Activated naive CD8-positive, alpha-beta T cell treated with anti-CD3 and anti-CD28 coated beads, Interleukin-2, amount 10 ng/mL, durations not matched to agents 7 days and 5 days (primary cell): ENCODE measurements at regions not wholly inside any gene's neighbourhood (a gene's known extent, or its start where the extent isn't known, plus 50 kb on each side); places are given as distances from the start of the nearest gene placed in this dataset.
"Not testable (repeated sequence)": the region's sequence is repeated elsewhere in the genome, so short reads cannot be mapped to it uniquely, and the experiment has no call there.

Source experiments
- ATAC-seq: fragments of 150-1000 bp; cut with Tn5 transposase; one replicate; pipeline ENCODE4 v1.10.0; 2021; ENCODE audit warnings: low read depth, moderate library complexity
- POLR2A ChIA-PET: fragments of 350-600 bp; sonication (Branson Sonifier 250); formaldehyde crosslinking; loops from one replicate; lab custom pipeline; 2021; ENCODE audit warnings: antibody characterized with exemption; lab: Charles Lee
- DNase-seq: peaks from one replicate; pipeline ENCODE4 v3.0.0; 2021
- H3K27ac Mint-ChIP-seq: one replicate; pipeline ENCODE4 v1.8.0; 2022; ENCODE audit warnings: mild to moderate bottlenecking, mixed read lengths
- H3K27me3 Mint-ChIP-seq: one replicate; pipeline ENCODE4 v1.8.0; 2022; ENCODE audit warnings: mild to moderate bottlenecking, moderate library complexity, mixed read lengths
- H3K36me3 Mint-ChIP-seq: one replicate; pipeline ENCODE4 v1.8.0; 2021; ENCODE audit warnings: mild to moderate bottlenecking, mixed read lengths
- H3K4me1 Mint-ChIP-seq: one replicate; pipeline ENCODE4 v1.8.0; 2021; ENCODE audit warnings: mixed read lengths
- H3K4me3 Mint-ChIP-seq: one replicate; pipeline ENCODE4 v1.8.0; 2022; ENCODE audit warnings: mild to moderate bottlenecking, moderate library complexity, mixed read lengths
- H3K9me3 Mint-ChIP-seq: one replicate; pipeline ENCODE4 v1.8.0; 2021; ENCODE audit warnings: mixed read lengths

- POLR2A ChIA-PET = no interaction called here
- H3K27me3 Mint-ChIP-seq = peaks cover 2% of the 10 kb centered on the region
- H3K9me3 Mint-ChIP-seq = peaks cover 14% of the 10 kb centered on the region
- H3K4me1 Mint-ChIP-seq = peaks cover 25% of the 10 kb centered on the region
- H3K27ac Mint-ChIP-seq = peak overlapping the region; percentile 10
- no peak overlapping the region for H3K4me3 Mint-ChIP-seq
- DNase-seq = no peak
- peaks cover 13% of the 10 kb centered on the region for H3K36me3 Mint-ChIP-seq
- ATAC-seq = no peak
Measured at GRCh38 chr14:61602003-61602732, 93.1 kb upstream of the HIF1A start.

DNA sequence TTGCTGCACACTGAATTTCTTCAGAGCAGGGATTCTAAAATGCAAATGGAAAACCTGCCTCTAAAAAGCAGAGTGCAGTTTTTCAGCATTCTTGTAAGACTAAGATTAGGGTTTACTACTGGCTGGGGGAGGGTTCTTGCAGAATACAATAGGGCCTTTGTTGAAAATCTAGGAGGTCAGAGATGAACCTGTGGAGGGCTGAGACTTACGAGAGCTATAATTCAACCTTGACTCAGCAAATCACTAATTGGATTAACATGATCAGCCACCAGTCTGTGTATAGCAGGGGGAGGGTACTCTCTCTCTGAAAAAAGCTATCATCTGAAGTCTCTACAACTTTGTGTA, 92.6 kb upstream of the HIF1A start:
- no peak for DNase-seq
- POLR2A ChIA-PET = no interaction called here
- peaks cover 27% of the 10 kb centered on the region for H3K4me1 Mint-ChIP-seq
- H3K36me3 Mint-ChIP-seq = peaks cover 13% of the 10 kb centered on the region
- no peak overlapping the region for H3K27ac Mint-ChIP-seq
- H3K4me3 Mint-ChIP-seq = no peak overlapping the region
- peaks cover 14% of the 10 kb centered on the region for H3K9me3 Mint-ChIP-seq
- ATAC-seq = no peak
- H3K27me3 Mint-ChIP-seq = peaks cover 2% of the 10 kb centered on the region

DNA sequence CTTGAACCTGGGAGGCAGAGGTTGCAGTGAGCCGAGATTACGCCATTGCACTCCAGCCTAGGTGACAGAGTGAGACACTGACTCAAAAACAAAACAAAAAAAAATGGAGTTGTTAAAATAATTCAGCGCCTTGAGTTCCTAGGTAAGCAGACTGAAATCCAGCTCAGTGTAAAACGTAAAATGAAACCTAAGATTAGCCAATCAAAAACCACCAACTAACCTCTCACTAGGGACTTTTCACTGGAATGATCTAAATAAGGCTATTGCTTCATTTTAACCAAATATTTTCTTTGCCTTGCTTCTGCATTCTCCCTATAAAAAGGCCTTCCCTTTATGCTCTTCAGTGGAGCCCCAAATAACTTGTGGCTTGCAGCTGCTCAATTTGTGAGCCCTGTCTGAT, 91.6 kb upstream of the HIF1A start:
- Mint-ChIP-seq H3K36me3 (peaks cover 13% of the 10 kb centered on the region), H3K4me1 (peaks cover 22% of the 10 kb centered on the region), H3K4me3 (no peak overlapping the region), H3K27ac (no peak overlapping the region), H3K27me3 (peaks cover 2% of the 10 kb centered on the region), H3K9me3 (peaks cover 14% of the 10 kb centered on the region)
- no peak for ATAC-seq
- POLR2A ChIA-PET = no interaction called here
- DNase-seq = no peak

DNA sequence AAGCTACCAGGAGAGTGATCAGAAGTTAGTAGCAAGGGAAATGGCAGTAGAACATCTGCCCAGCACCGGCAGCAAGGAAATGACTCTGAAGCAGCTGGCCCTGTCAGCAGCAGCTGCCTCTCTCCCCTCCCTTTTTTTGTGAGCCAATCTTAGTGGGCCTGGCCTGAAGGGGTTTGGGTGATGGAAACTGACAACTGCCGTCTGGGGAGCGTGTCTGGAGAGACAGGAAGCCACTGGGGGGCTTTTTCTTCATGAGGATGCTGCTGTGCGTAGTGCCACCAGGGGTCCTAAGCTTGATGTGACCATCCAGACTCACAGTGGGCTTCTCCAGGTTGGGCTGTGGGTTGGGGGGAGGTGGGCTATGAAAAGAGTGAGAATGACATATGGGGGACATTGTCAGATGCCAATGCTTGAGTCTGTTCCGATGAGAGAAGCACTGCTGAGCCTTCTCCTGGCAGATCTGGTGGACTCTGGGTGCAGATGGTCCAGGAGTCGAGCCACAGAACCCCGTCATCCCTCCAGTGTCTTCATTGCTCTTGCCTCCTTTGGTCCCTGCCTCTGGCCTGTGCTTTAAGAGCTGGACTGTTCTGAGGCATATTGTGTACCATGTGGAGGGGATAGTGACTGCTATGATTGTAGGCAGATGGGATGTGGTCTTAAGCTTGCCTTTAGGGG, 87.6 kb upstream of the HIF1A start:
- Mint-ChIP-seq H3K36me3 (peaks cover 8% of the 10 kb centered on the region), H3K9me3 (peaks cover 13% of the 10 kb centered on the region), H3K4me1 (peaks cover 12% of the 10 kb centered on the region), H3K27ac (no peak overlapping the region), H3K27me3 (peaks cover 2% of the 10 kb centered on the region), H3K4me3 (no peak overlapping the region)
- ATAC-seq (peak; percentile 42), DNase-seq (no peak)
- POLR2A ChIA-PET = interaction anchor here (1.2 to 2.1 kb wide), 3 partner anchors 54 to 87 kb away, joined by 3 to 7 read pairs (median 3); partner anchors contain the start of gene HIF1A

GRCh38 chr14:61608245-61609165, 86.8 kb upstream of the HIF1A start:
- Mint-ChIP-seq H3K27ac (no peak overlapping the region), H3K9me3 (peaks cover 13% of the 10 kb centered on the region), H3K4me3 (no peak overlapping the region), H3K27me3 (peaks cover 2% of the 10 kb centered on the region), H3K4me1 (peaks cover 10% of the 10 kb centered on the region), H3K36me3 (peaks cover 5% of the 10 kb centered on the region)
- POLR2A ChIA-PET = interaction anchor here (1.2 to 2.1 kb wide), 3 partner anchors 53 to 86 kb away, joined by 3 to 7 read pairs (median 3); partner anchors contain the start of gene HIF1A
- DNase-seq (no peak), ATAC-seq (no peak)

DNA sequence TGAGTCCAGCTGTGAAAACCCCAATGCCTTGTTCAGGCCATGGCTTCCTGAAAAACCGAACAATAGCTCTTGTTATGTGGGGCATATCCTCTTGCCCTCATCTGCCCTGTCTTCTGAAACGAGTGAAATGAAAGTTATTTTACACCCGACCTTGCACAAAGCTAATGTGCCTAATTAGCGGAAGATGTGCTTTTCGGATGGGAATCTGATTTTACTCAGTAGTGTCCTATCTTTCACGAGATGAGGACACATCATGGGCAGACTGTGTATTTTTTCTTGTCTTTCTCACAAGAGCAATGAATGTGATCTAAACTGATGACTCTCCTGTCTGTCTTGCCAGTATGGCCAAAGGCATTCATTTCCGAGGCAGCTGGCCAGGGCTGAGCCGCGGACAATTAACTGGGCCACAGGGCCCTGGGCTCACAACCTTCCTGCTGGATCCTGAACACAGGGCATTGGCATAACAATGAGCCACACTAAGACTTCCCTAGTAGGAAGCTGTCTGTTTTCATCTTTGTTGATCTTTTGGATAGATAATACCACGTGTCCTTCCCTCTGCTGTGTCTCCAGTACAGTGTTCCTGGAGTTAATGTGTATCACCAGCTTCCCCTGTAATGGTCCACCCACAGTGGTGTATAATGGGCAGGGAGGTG, 86.0 kb upstream of the HIF1A start:
- Mint-ChIP-seq H3K4me1 (peaks cover 10% of the 10 kb centered on the region), H3K27ac (no peak overlapping the region), H3K9me3 (peaks cover 12% of the 10 kb centered on the region)

GRCh38 chr14:61609884-61610283, 85.4 kb upstream of the HIF1A start:
- ATAC-seq (no peak), DNase-seq (no peak)
- Mint-ChIP-seq H3K9me3 (peaks cover 9% of the 10 kb centered on the region), H3K27me3 (peaks cover 2% of the 10 kb centered on the region), H3K27ac (no peak overlapping the region), H3K4me1 (peaks cover 10% of the 10 kb centered on the region), H3K36me3 (peaks cover 4% of the 10 kb centered on the region), H3K4me3 (no peak overlapping the region)
- POLR2A ChIA-PET = no interaction called here

More for the DNA sequence above, 86.0 kb upstream of the HIF1A start:
- DNase-seq (no peak), ATAC-seq (no peak)
- POLR2A ChIA-PET = interaction anchor here (1.2 to 2.1 kb wide), 3 partner anchors 53 to 85 kb away, joined by 3 to 7 read pairs (median 3); partner anchors contain the start of gene HIF1A
- peaks cover 5% of the 10 kb centered on the region for H3K36me3 Mint-ChIP-seq
- H3K4me3 Mint-ChIP-seq = no peak overlapping the region
- peaks cover 2% of the 10 kb centered on the region for H3K27me3 Mint-ChIP-seq

DNA sequence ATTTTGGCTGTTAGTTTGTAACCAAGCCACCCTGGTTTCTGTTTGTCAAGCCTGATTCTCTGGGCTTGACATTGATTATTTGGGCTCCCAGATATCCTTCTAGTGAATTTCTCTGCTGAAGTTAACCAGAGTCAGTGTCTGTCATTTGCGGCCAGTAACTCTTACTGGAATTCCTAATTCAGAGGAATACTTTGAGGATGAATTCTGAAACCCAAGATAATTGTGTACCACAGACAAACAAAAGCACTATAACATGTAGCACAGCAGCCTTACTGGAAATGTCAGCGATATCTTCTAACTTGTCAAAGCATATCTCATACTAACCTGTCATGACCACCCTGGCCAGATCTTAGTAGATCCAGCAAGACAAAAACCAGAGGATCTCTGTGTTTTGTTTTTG, 84.4 kb upstream of the HIF1A start:
- H3K4me3 Mint-ChIP-seq = no peak overlapping the region
- no peaks in the 10 kb centered on the region for H3K9me3 Mint-ChIP-seq
- H3K27ac Mint-ChIP-seq = no peak overlapping the region
- H3K4me1 Mint-ChIP-seq = peaks cover 8% of the 10 kb centered on the region
- no peaks in the 10 kb centered on the region for H3K27me3 Mint-ChIP-seq
- ATAC-seq = no peak
- POLR2A ChIA-PET = no interaction called here
- no peaks in the 10 kb centered on the region for H3K36me3 Mint-ChIP-seq
- DNase-seq = no peak

- POLR2A ChIA-PET = no interaction called here
- Mint-ChIP-seq H3K27me3 (no peaks in the 10 kb centered on the region), H3K36me3 (no peaks in the 10 kb centered on the region), H3K4me1 (peaks cover 8% of the 10 kb centered on the region), H3K9me3 (no peaks in the 10 kb centered on the region), H3K4me3 (no peak overlapping the region), H3K27ac (no peak overlapping the region)
- no peak for ATAC-seq
- DNase-seq = no peak
Measured at GRCh38 chr14:61611880-61612630, 83.3 kb upstream of the HIF1A start.

DNA sequence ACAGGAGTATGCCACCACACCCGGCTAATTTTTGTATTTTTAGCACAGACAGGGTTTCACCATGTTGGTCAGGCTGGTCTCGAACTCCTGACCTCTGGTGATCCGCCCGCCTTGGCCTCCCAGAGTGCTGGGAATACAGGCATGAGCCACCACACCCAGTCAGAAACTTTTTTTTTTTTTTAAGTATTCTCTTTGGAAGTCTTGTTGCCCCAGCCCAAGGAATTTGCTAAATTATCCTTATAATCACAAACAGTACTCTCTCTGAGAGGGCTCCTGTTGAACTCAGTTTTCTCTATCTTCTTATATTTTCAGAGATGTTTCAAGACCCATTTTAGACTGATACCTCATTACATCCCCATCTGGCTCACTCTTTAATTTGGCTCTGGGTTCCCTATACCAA, 82.3 kb upstream of the HIF1A start:
- DNase-seq, H3K9me3 Mint-ChIP-seq, POLR2A ChIA-PET: not testable (repeated sequence)

GRCh38 chr14:61614693-61615092, 80.6 kb upstream of the HIF1A start:
- peaks cover 14% of the 10 kb centered on the region for H3K4me1 Mint-ChIP-seq
- no peaks in the 10 kb centered on the region for H3K27me3 Mint-ChIP-seq
- no peaks in the 10 kb centered on the region for H3K36me3 Mint-ChIP-seq
- POLR2A ChIA-PET = no interaction called here
- DNase-seq (no peak), ATAC-seq (no peak)
- H3K27ac Mint-ChIP-seq = no peak overlapping the region
- no peaks in the 10 kb centered on the region for H3K9me3 Mint-ChIP-seq
- H3K4me3 Mint-ChIP-seq = no peak overlapping the region

More for the DNA sequence above, 82.3 kb upstream of the HIF1A start:
- not testable (repeated sequence) for H3K27me3 Mint-ChIP-seq, H3K4me3 Mint-ChIP-seq, ATAC-seq, H3K27ac Mint-ChIP-seq, H3K4me1 Mint-ChIP-seq, H3K36me3 Mint-ChIP-seq

DNA sequence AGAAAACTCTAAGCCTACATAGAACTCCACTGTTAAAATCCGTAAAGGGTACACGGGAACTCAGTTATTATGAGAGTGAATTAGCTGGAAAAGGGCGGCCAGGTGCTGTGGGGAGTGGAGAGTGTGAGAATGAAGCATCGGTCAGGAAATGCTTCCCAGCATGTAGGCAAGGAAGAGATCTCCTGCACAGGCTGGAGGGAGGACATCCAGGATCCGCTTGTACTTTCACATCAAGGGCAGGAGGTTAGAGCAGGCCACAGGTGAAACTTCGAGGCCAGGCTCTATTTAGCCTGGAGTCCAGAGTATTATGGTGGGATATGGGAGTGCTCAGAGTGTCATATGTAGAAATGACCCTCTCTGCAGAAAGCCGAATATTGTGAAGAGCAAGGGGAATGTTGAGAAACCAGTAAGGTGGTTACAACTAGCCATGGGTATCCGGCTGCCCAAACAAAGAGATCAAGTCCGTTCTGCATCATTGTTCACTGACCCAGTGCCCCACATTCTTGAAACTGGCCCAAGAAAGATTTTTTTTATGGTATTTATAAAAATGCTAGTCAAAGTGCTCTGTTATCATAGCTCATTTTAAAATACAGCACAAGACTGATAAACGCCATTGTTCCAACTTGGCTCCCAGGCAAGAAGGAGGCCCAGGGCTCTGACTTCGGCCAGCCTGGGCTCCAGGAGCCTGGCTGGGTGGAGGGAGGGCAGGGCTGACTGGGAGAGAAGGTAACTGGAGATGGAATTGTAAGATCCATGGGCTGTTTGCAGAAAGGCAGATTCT, 79.4 kb upstream of the HIF1A start:
- POLR2A ChIA-PET = no interaction called here
- H3K4me1 Mint-ChIP-seq = peaks cover 21% of the 10 kb centered on the region
- H3K27me3 Mint-ChIP-seq = no peaks in the 10 kb centered on the region
- no peak overlapping the region for H3K4me3 Mint-ChIP-seq
- no peaks in the 10 kb centered on the region for H3K36me3 Mint-ChIP-seq
- H3K27ac Mint-ChIP-seq = no peak overlapping the region
- ATAC-seq = no peak
- no peaks in the 10 kb centered on the region for H3K9me3 Mint-ChIP-seq
- DNase-seq = no peak
